ENCODE measurements at regions not wholly inside any gene's neighbourhood (a gene's known extent, or its start where the extent isn't known, plus 50 kb on each side); places are given as distances from the start of the nearest gene placed in this dataset.

GRCh38 chr5:103394676-103395075, 136.1 kb downstream of the MACIR start:
- Histone ChIP-seq H3K27me3 (no peaks in the 10 kb centered on the region), H3K4me3 (no peak overlapping the region), H3K27ac (replicated peaks in 1 of 4) (no peak overlapping the region), H3K4me1 (peaks cover 0 to 10% (median 0%) of the 10 kb centered on the region in 4 donors), H3K36me3 (no peaks in the 10 kb centered on the region), H3K9me3 (no peaks in the 10 kb centered on the region)
- intact Hi-C loops (cut with DNase I): no loop called here
- WGBS: 52% methylated on average over 2 of the region's 2 CpGs
- TF ChIP-seq EP300 (IDR thresholded peaks at IDR 0.05) (no peak), POLR2A (IDR thresholded peaks at IDR 0.05; ENCODE audit: low read depth) (no peak), POLR2AphosphoS5 (IDR thresholded peaks at IDR 0.05) (no peak)
- TF ChIP-seq, protein P1, sequence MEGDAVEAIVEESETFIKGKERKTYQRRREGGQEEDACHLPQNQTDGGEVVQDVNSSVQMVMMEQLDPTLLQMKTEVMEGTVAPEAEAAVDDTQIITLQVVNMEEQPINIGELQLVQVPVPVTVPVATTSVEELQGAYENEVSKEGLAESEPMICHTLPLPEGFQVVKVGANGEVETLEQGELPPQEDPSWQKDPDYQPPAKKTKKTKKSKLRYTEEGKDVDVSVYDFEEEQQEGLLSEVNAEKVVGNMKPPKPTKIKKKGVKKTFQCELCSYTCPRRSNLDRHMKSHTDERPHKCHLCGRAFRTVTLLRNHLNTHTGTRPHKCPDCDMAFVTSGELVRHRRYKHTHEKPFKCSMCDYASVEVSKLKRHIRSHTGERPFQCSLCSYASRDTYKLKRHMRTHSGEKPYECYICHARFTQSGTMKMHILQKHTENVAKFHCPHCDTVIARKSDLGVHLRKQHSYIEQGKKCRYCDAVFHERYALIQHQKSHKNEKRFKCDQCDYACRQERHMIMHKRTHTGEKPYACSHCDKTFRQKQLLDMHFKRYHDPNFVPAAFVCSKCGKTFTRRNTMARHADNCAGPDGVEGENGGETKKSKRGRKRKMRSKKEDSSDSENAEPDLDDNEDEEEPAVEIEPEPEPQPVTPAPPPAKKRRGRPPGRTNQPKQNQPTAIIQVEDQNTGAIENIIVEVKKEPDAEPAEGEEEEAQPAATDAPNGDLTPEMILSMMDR (IDR thresholded peaks at IDR 0.05): no peak
- DNase-seq (ENCODE audit: extremely low spot score): no peak

DNA sequence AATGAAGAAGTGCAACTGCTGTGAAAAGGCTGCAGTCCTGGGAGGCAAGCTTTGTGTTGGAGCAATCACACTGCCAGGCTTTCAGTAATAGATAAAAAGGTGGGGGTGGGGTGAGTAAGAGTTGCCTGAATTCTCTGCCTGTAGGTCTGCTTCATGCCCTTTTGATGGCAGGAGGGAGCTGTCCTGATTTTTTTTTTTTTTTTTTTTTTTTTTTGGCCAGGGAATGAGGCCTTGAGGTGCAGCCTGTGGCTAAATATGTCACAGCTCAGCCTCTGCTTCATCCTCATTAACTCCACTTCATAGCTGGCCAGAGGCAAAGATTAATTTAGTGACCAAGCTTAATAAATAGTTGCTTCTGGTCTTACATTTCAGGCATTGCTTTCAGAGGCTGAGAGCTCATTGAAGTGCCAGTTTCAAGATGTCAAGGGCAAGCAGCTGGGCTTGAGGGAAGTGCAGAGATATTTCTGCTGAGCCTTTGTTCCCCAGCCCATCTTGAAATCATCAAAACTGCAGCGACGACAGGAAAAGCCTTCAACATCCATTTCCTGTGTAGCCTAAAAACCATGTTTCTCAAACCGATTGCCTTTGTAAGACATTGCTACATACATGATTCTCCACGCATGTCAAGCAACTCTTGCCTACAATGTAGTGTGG, 134.7 kb downstream of the MACIR start:
- H3K27me3 ChIP-seq: no peaks in the 10 kb centered on the region

GRCh38 chr5:103391659-103392058, 133.1 kb downstream of the MACIR start:
- Histone ChIP-seq H3K4me3 (no peak overlapping the region), H3K9me3 (no peaks in the 10 kb centered on the region), H3K27ac (replicated peaks in 1 of 4) (no peak overlapping the region), H3K36me3 (no peaks in the 10 kb centered on the region), H3K4me1 (peaks cover 0 to 10% (median 0%) of the 10 kb centered on the region in 4 donors), H3K27me3 (no peaks in the 10 kb centered on the region)
- WGBS: 98% methylated on average over 5 of the region's 5 CpGs
- intact Hi-C loops (cut with DNase I): no loop called here
- DNase-seq (ENCODE audit: extremely low spot score): no peak
- TF ChIP-seq, protein P1 (IDR thresholded peaks at IDR 0.05): no peak
- no peak for TF ChIP-seq POLR2A (IDR thresholded peaks at IDR 0.05; ENCODE audit: low read depth)
- no peak for TF ChIP-seq POLR2AphosphoS5 (IDR thresholded peaks at IDR 0.05)
- no peak for TF ChIP-seq EP300 (IDR thresholded peaks at IDR 0.05)

More for the DNA sequence above, 134.7 kb downstream of the MACIR start:
- no peaks in the 10 kb centered on the region for H3K9me3 ChIP-seq
- 37% methylated on average over 4 of the region's 4 CpGs for WGBS
- intact Hi-C loops (cut with DNase I): no loop called here
- no peak overlapping the region for H3K27ac ChIP-seq (replicated peaks in 1 of 4)
- no peak for DNase-seq (ENCODE audit: extremely low spot score)
- peaks cover 0 to 10% (median 0%) of the 10 kb centered on the region in 4 donors for H3K4me1 ChIP-seq
- H3K36me3 ChIP-seq: no peaks in the 10 kb centered on the region
- TF ChIP-seq EP300 (IDR thresholded peaks at IDR 0.05): no peak
- TF ChIP-seq, protein P1 (IDR thresholded peaks at IDR 0.05): no peak
- TF ChIP-seq POLR2AphosphoS5 (IDR thresholded peaks at IDR 0.05): no peak
- TF ChIP-seq POLR2A (IDR thresholded peaks at IDR 0.05; ENCODE audit: low read depth): no peak
- no peak overlapping the region for H3K4me3 ChIP-seq

DNA sequence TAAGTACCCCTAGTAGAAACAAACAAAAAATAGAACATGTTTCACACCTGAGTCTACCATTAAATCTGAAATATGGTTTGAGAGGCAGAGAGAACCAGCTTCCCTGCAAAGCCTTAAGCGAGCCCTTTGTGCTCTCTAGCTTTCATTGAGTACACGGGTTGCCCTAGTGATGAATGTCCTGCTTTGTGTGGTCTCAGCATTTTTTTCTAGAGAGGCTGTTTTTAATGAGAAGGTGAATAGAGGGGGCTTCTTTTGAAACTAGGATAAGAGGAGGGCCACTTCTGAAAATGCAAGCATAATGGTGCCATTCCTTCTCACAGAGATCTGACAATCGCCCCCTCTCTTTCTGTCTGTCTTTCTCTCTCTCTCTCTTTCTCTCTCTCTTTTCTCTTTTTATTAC, 131.3 kb downstream of the MACIR start:
- Histone ChIP-seq H3K4me1 (peaks cover 0 to 10% (median 0%) of the 10 kb centered on the region in 4 donors), H3K4me3 (no peak overlapping the region), H3K27me3 (no peaks in the 10 kb centered on the region), H3K27ac (replicated peaks in 1 of 4) (no peak overlapping the region), H3K9me3 (no peaks in the 10 kb centered on the region), H3K36me3 (no peaks in the 10 kb centered on the region)
- intact Hi-C loops (cut with DNase I): no loop called here
- 73% methylated on average over 3 of the region's 3 CpGs for WGBS
- no peak for DNase-seq (ENCODE audit: extremely low spot score)
- TF ChIP-seq POLR2A (IDR thresholded peaks at IDR 0.05; ENCODE audit: low read depth): no peak
- no peak for TF ChIP-seq EP300 (IDR thresholded peaks at IDR 0.05)
- no peak for TF ChIP-seq POLR2AphosphoS5 (IDR thresholded peaks at IDR 0.05)
- TF ChIP-seq, protein P1 (IDR thresholded peaks at IDR 0.05): no peak

- WGBS: 80% methylated on average over 2 of the region's 2 CpGs
Measured at GRCh38 chr5:103389357-103389756, 130.8 kb downstream of the MACIR start.

More at GRCh38 chr5:103389357-103389756, 130.8 kb downstream of the MACIR start:
- intact Hi-C loops (cut with DNase I): no loop called here
- Histone ChIP-seq H3K9me3 (no peaks in the 10 kb centered on the region), H3K4me3 (no peak overlapping the region), H3K27ac (replicated peaks in 1 of 4) (no peak overlapping the region), H3K36me3 (no peaks in the 10 kb centered on the region), H3K4me1 (peaks cover 0 to 10% (median 0%) of the 10 kb centered on the region in 4 donors), H3K27me3 (no peaks in the 10 kb centered on the region)
- DNase-seq (ENCODE audit: extremely low spot score): no peak
- no peak for TF ChIP-seq POLR2A (IDR thresholded peaks at IDR 0.05; ENCODE audit: low read depth)
- TF ChIP-seq, protein P1 (IDR thresholded peaks at IDR 0.05): no peak
- TF ChIP-seq POLR2AphosphoS5 (IDR thresholded peaks at IDR 0.05): no peak
- TF ChIP-seq EP300 (IDR thresholded peaks at IDR 0.05): no peak

Measured in esophagus muscularis mucosa (tissue), 4 donors.